HCT116 (cell line): ENCODE measurements at regions not wholly inside any gene's neighbourhood (a gene's known extent, or its start where the extent isn't known, plus 50 kb on each side); places are given as distances from the start of the nearest gene placed in this dataset.

ENCODE experiments used
- ATAC-seq: fragments of 200-7000 bp; cut with Tn5 transposase; 2 replicates; pipeline ENCODE4 v1.9.1; 2020; ENCODE audit warnings: mild to moderate bottlenecking, moderate library complexity
- BruUV-seq: library from RNA; stranded (reverse); fragments of 400-500 nt; replicated peaks from 2 replicates; lab custom pipeline; 2021; lab: Mats Ljungman, UMichigan
- CTCF ChIA-PET: fragments of 300-600 bp; sonication (Branson Sonifier 250); formaldehyde crosslinking; loops from one replicate; lab custom pipeline; 2021; ENCODE audit warnings: antibody characterized with exemption; lab: Charles Lee
- POLR2A ChIA-PET: fragments of 300-600, 350-600 bp; sonication (Branson Sonifier 250); formaldehyde crosslinking; loops from one replicate; lab custom pipeline; 2021; ENCODE audit warnings: antibody characterized with exemption; lab: Charles Lee
- RAD21 ChIA-PET, 2 experiments: fragments of 300-600 bp; sonication (Branson Sonifier 250); formaldehyde crosslinking; loops; one replicate each; lab custom pipeline; 2023; ENCODE audit warnings: low total read pairs in 2 of 2; ENCODE audit not compliant: uncharacterized antibody in 2 of 2, unreplicated experiment in 2 of 2, low non-redundant PET in 1 of 2; lab: Charles Lee
- DNase-seq: peaks from one replicate; pipeline ENCODE4 v3.0.0-alpha.2; 2010; ENCODE audit warnings: low read depth, low spot score
- H2AFZ ChIP-seq: fragments of 200-600 bp; shearing (Covaris generic), sonication (generic); 2 replicates; pipeline ENCODE4 v1.6.1; 2017; ENCODE audit warnings: low read depth, mixed run types, mixed read lengths, antibody characterized with exemption, low read length; ENCODE audit not compliant: poor library complexity, severe bottlenecking
- H3K27ac ChIP-seq: 2 replicates; pipeline ENCODE4 v1.5.1; 2012; ENCODE audit warnings: low read depth, low read length
- H3K27me3 ChIP-seq: fragments of 200-600 bp; sonication (generic); 2 replicates; pipeline ENCODE4 v1.6.1; 2016; ENCODE audit warnings: mixed run types, low read length, mixed read lengths; ENCODE audit not compliant: insufficient read depth
- H3K36me3 ChIP-seq, 2 experiments: fragments of 200-500 bp in 1 of 2; fragments of 200-600 bp in 1 of 2; sonication (Bioruptor generic) in 1 of 2; sonication (generic) in 1 of 2; 2 replicates each; pipeline versions ENCODE4 v1.5.1 to v1.6.1; 2014 to 2016; ENCODE audit warnings: low read length in 2 of 2, inconsistent platforms in 1 of 2, mixed read lengths in 1 of 2, mixed run types in 1 of 2; ENCODE audit not compliant: insufficient read depth in 2 of 2, control insufficient read depth in 1 of 2
- H3K4me1 ChIP-seq, 2 experiments: fragments of 200-600 bp in 1 of 2; sonication (generic) in 1 of 2; 2 replicates each; pipeline versions ENCODE4 v1.5.1 to v1.6.1; 2012 to 2017; ENCODE audit warnings: low read length in 2 of 2, inconsistent platforms in 1 of 2, mild to moderate bottlenecking in 1 of 2, mixed read lengths in 1 of 2, mixed run types in 1 of 2, moderate library complexity in 1 of 2; ENCODE audit not compliant: insufficient read depth in 2 of 2, control insufficient read depth in 1 of 2
- H3K4me2 ChIP-seq: fragments of 200-600 bp; sonication (generic); 2 replicates; pipeline ENCODE4 v1.6.1; 2017; ENCODE audit warnings: mixed run types, low read length, mixed read lengths
- H3K4me3 ChIP-seq, 2 experiments: fragments of 200-600 bp in 1 of 2; sonication (generic) in 1 of 2; replicated peaks in 1 of 2; 2 replicates each; pipeline ENCODE4 v1.5.1; 2011 to 2016; ENCODE audit warnings: low read length in 2 of 2, control low read depth in 1 of 2, low read depth in 1 of 2, mild to moderate bottlenecking in 1 of 2, mixed read lengths in 1 of 2, mixed run types in 1 of 2
- H3K79me2 ChIP-seq: fragments of 200-600 bp; sonication (generic); 2 replicates; pipeline ENCODE4 v1.6.1; 2017; ENCODE audit warnings: mild to moderate bottlenecking, mixed run types, low read length, moderate library complexity, mixed read lengths; ENCODE audit not compliant: insufficient read depth
- H3K9ac ChIP-seq: fragments of 200-600 bp; sonication (generic); 2 replicates; pipeline ENCODE4 v1.6.1; 2016; ENCODE audit warnings: low read length, mixed read lengths
- H3K9me2 ChIP-seq: fragments of 200-600 bp; sonication (generic), shearing (Covaris generic); 2 replicates; pipeline ENCODE4 v1.6.1; 2017; ENCODE audit warnings: mixed run types, mild to moderate bottlenecking, moderate library complexity; ENCODE audit not compliant: insufficient read depth
- H3K9me3 ChIP-seq, 2 experiments: fragments of 200-500 bp in 1 of 2; fragments of 200-600 bp in 1 of 2; sonication (Bioruptor generic) in 1 of 2; sonication (generic) in 1 of 2; 2 replicates each; pipeline ENCODE4 v1.6.1; 2014 to 2017; ENCODE audit warnings: low read length in 2 of 2, mixed read lengths in 2 of 2, inconsistent platforms in 1 of 2, low read depth in 1 of 2, mild to moderate bottlenecking in 1 of 2, mixed run types in 1 of 2, moderate library complexity in 1 of 2; ENCODE audit not compliant: control insufficient read depth in 1 of 2, insufficient read depth in 1 of 2
- H4K20me1 ChIP-seq: fragments of 200-600 bp; sonication (generic), shearing (Covaris generic); 2 replicates; pipeline ENCODE4 v1.6.1; 2017; ENCODE audit warnings: mixed run types, mild to moderate bottlenecking, moderate library complexity; ENCODE audit not compliant: insufficient read depth
- EGR1 ChIP-seq: IDR thresholded peaks from 2 replicates; pipeline ENCODE4 v1.6.1; 2012; ENCODE audit warnings: low read depth
- ELF1 ChIP-seq: IDR thresholded peaks from 2 replicates; pipeline ENCODE4 v1.6.1; 2012; ENCODE audit warnings: low read depth, borderline replicate concordance
- POLR2A ChIP-seq: IDR thresholded peaks from 2 replicates; pipeline ENCODE4 v1.7.0; 2011; ENCODE audit warnings: borderline replicate concordance; ENCODE audit not compliant: insufficient read depth, insufficient read length; ENCODE audit errors: extremely low read depth
- SP1 ChIP-seq: IDR thresholded peaks from 2 replicates; pipeline ENCODE4 v1.6.1; 2012; ENCODE audit warnings: low read depth
- SRF ChIP-seq: IDR thresholded peaks from 2 replicates; pipeline ENCODE4 v1.6.1; 2012; ENCODE audit warnings: low read depth
- ZFX ChIP-seq: fragments of 450-650 bp; IDR thresholded peaks from 2 replicates; pipeline ENCODE4 v1.6.1; 2017
- ZNF274 ChIP-seq: fragments of 200-500 bp; sonication (Bioruptor generic); IDR thresholded peaks from 2 replicates; pipeline ENCODE4 v1.6.1; 2014; ENCODE audit warnings: mild to moderate bottlenecking, low read depth, low read length, inconsistent platforms
- intact Hi-C: fragments of 100-400 bp; cut with micrococcal nuclease; formaldehyde crosslinking; loops from 2 replicates; pipeline ENCODE4 v1.10.0; 2022
- TF ChIP-seq, protein P1 (sequence below): IDR thresholded peaks from 2 replicates; pipeline ENCODE4 v1.6.1; 2012; ENCODE audit warnings: low read depth
- TF ChIP-seq, protein P2 (sequence below): IDR thresholded peaks from 2 replicates; pipeline ENCODE4 v1.6.1; 2011; ENCODE audit warnings: mild to moderate bottlenecking, low read length, moderate library complexity; ENCODE audit not compliant: insufficient replicate concordance; ENCODE audit errors: extremely low read depth

- Histone ChIP-seq H4K20me1 (no peaks in the 10 kb centered on the region), H3K9me3 (no peaks in the 10 kb centered on the region), H3K4me1 (no peaks in the 10 kb centered on the region), H3K27ac (no peak overlapping the region), H3K27me3 (0 out of 2 replicates have a peak, but pooled peaks cover 10% of the 10 kb centered on the region), H2AFZ (no peak overlapping the region), H3K9me2 (no peaks in the 10 kb centered on the region), H3K36me3 (no peaks in the 10 kb centered on the region), H3K9ac (no peak overlapping the region), H3K4me3 (no peak overlapping the region), H3K79me2 (no peaks in the 10 kb centered on the region), H3K4me2 (no peak overlapping the region)
- ChIA-PET CTCF (no interaction called here), RAD21 (no interaction called here), POLR2A (no interaction called here)
- intact Hi-C loops: no loop called here
- TF ChIP-seq ELF1 (no peak), ZFX (no peak), ZNF274 (no peak), EGR1 (no peak), SRF (no peak), SP1 (no peak), POLR2A (no peak)
- TF ChIP-seq, protein P1, sequence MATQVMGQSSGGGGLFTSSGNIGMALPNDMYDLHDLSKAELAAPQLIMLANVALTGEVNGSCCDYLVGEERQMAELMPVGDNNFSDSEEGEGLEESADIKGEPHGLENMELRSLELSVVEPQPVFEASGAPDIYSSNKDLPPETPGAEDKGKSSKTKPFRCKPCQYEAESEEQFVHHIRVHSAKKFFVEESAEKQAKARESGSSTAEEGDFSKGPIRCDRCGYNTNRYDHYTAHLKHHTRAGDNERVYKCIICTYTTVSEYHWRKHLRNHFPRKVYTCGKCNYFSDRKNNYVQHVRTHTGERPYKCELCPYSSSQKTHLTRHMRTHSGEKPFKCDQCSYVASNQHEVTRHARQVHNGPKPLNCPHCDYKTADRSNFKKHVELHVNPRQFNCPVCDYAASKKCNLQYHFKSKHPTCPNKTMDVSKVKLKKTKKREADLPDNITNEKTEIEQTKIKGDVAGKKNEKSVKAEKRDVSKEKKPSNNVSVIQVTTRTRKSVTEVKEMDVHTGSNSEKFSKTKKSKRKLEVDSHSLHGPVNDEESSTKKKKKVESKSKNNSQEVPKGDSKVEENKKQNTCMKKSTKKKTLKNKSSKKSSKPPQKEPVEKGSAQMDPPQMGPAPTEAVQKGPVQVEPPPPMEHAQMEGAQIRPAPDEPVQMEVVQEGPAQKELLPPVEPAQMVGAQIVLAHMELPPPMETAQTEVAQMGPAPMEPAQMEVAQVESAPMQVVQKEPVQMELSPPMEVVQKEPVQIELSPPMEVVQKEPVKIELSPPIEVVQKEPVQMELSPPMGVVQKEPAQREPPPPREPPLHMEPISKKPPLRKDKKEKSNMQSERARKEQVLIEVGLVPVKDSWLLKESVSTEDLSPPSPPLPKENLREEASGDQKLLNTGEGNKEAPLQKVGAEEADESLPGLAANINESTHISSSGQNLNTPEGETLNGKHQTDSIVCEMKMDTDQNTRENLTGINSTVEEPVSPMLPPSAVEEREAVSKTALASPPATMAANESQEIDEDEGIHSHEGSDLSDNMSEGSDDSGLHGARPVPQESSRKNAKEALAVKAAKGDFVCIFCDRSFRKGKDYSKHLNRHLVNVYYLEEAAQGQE: no peak
- DNase-seq: no peak
- no peak for ATAC-seq
- no TSS peak for BruUV-seq
These were observed 163.6 kb downstream of the LRRC70 start for GRCh38 chr5:62742207-62742606.

- DNase-seq (no peak), ATAC-seq (no peak)
- H4K20me1 ChIP-seq: no peaks in the 10 kb centered on the region
- H3K27me3 ChIP-seq: 0 out of 2 replicates have a peak, but pooled peaks cover 12% of the 10 kb centered on the region
- no peak overlapping the region for H3K27ac ChIP-seq
- intact Hi-C loops: no loop called here
- ChIA-PET CTCF (no interaction called here), POLR2A (no interaction called here), RAD21 (no interaction called here)
- no peak overlapping the region for H2AFZ ChIP-seq
- H3K9ac ChIP-seq: no peak overlapping the region
- no peaks in the 10 kb centered on the region for H3K79me2 ChIP-seq
- BruUV-seq: no TSS peak
- no peak overlapping the region for H3K4me2 ChIP-seq
- H3K9me2 ChIP-seq: no peaks in the 10 kb centered on the region
- no peaks in the 10 kb centered on the region for H3K9me3 ChIP-seq
- H3K4me3 ChIP-seq: no peak overlapping the region
- H3K4me1 ChIP-seq: no peaks in the 10 kb centered on the region
- TF ChIP-seq, protein P2, sequence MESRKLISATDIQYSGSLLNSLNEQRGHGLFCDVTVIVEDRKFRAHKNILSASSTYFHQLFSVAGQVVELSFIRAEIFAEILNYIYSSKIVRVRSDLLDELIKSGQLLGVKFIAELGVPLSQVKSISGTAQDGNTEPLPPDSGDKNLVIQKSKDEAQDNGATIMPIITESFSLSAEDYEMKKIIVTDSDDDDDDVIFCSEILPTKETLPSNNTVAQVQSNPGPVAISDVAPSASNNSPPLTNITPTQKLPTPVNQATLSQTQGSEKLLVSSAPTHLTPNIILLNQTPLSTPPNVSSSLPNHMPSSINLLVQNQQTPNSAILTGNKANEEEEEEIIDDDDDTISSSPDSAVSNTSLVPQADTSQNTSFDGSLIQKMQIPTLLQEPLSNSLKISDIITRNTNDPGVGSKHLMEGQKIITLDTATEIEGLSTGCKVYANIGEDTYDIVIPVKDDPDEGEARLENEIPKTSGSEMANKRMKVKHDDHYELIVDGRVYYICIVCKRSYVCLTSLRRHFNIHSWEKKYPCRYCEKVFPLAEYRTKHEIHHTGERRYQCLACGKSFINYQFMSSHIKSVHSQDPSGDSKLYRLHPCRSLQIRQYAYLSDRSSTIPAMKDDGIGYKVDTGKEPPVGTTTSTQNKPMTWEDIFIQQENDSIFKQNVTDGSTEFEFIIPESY: no peak
- TF ChIP-seq SRF: no peak
- H3K36me3 ChIP-seq: no peaks in the 10 kb centered on the region
These were observed 163.1 kb downstream of the LRRC70 start for GRCh38 chr5:62741761-62742160.
